ENCODE measurements at regions not wholly inside any gene's neighbourhood (a gene's known extent, or its start where the extent isn't known, plus 50 kb on each side); places are given as distances from the start of the nearest gene placed in this dataset.

DNA sequence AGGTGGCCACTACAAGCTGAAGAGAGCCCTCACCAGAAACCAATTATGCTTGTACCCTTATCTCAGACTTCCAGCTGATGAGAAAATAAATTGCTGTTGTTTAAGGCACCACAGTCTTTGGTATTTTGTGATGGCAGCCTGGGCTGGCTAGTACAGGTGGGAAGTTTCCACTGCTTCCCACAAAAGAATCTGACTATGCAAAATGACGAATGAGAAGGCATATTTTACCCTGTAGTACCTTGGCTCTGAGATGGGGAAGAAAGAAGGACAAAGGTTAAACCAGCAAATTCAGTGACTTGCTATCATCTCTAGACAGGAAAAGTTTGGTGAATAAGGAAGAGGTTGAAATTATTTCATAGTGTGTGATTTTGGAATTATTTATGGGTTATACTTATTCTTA, 112.8 kb upstream of the ELL2 start:
- H3K9me3 ChIP-seq (ENCODE audit: insufficient read depth, low read length) = no peaks in the 10 kb centered on the region
- H3K4me3 ChIP-seq (ENCODE audit: insufficient read length, low read depth) = no peak overlapping the region
- TF ChIP-seq ZNF274 (IDR thresholded peaks at IDR 0.05; ENCODE audit: low read depth, low read length) = no peak
- no peak for TF ChIP-seq SUZ12 (IDR thresholded peaks at IDR 0.05; ENCODE audit: extremely low read depth, insufficient read depth, insufficient read length)
- TF ChIP-seq YY1 (IDR thresholded peaks at IDR 0.05; ENCODE audit: insufficient read depth, insufficient read length) = no peak
- no peaks in the 10 kb centered on the region for H3K27me3 ChIP-seq (ENCODE audit: insufficient read depth, insufficient read length)
- DNase-seq (ENCODE audit: low read depth, low spot score) = no peak
- H3K36me3 ChIP-seq (ENCODE audit: insufficient read depth, insufficient read length, low read length) = no peaks in the 10 kb centered on the region
- H3K4me1 ChIP-seq (ENCODE audit: insufficient read depth, insufficient read length) = no peaks in the 10 kb centered on the region
- H3K9ac ChIP-seq (ENCODE audit: insufficient read length, low read depth) = no peak overlapping the region

DNA sequence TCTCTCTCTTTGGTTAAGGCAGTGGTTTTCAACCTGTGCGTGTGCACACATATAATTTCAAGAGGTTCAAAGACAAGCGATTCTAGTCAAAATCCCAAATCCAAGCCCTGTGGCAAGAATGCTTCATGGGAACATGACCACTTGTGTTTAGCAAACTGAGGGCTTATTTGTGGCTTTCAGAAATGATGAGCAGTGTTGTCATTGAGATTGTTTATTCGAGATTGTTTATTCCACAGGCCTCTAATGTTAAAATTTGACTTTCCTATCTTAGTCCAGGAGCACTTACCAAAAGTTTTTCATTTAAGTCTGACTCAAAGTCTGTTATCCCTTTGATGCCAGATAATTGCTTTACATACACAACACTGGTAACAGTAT, 111.1 kb upstream of the ELL2 start:
- H3K36me3 ChIP-seq (ENCODE audit: insufficient read depth, insufficient read length, low read length) = no peaks in the 10 kb centered on the region
- H3K4me1 ChIP-seq (ENCODE audit: insufficient read depth, insufficient read length) = no peaks in the 10 kb centered on the region
- DNase-seq (ENCODE audit: low read depth, low spot score) = no peak
- H3K4me3 ChIP-seq (ENCODE audit: insufficient read length, low read depth) = no peak overlapping the region
- no peaks in the 10 kb centered on the region for H3K9me3 ChIP-seq (ENCODE audit: insufficient read depth, low read length)
- H3K9ac ChIP-seq (ENCODE audit: insufficient read length, low read depth) = no peak overlapping the region
- H3K27me3 ChIP-seq (ENCODE audit: insufficient read depth, insufficient read length) = no peaks in the 10 kb centered on the region
- TF ChIP-seq SUZ12 (IDR thresholded peaks at IDR 0.05; ENCODE audit: extremely low read depth, insufficient read depth, insufficient read length) = no peak
- no peak for TF ChIP-seq ZNF274 (IDR thresholded peaks at IDR 0.05; ENCODE audit: low read depth, low read length)
- no peak for TF ChIP-seq YY1 (IDR thresholded peaks at IDR 0.05; ENCODE audit: insufficient read depth, insufficient read length)

GRCh38 chr5:96072138-96072790, 110.6 kb upstream of the ELL2 start:
- TF ChIP-seq SUZ12 (IDR thresholded peaks at IDR 0.05; ENCODE audit: extremely low read depth, insufficient read depth, insufficient read length) = no peak
- TF ChIP-seq ZNF274 (IDR thresholded peaks at IDR 0.05; ENCODE audit: low read depth, low read length) = no peak
- TF ChIP-seq YY1 (IDR thresholded peaks at IDR 0.05; ENCODE audit: insufficient read depth, insufficient read length) = no peak
- Histone ChIP-seq H3K9me3 (ENCODE audit: insufficient read depth, low read length) (no peaks in the 10 kb centered on the region), H3K4me1 (ENCODE audit: insufficient read depth, insufficient read length) (no peaks in the 10 kb centered on the region), H3K27me3 (ENCODE audit: insufficient read depth, insufficient read length) (no peaks in the 10 kb centered on the region), H3K9ac (ENCODE audit: insufficient read length, low read depth) (no peak overlapping the region), H3K4me3 (ENCODE audit: insufficient read length, low read depth) (no peak overlapping the region), H3K36me3 (ENCODE audit: insufficient read depth, insufficient read length, low read length) (no peaks in the 10 kb centered on the region)
- DNase-seq (ENCODE audit: low read depth, low spot score) = no peak

GRCh38 chr5:96070622-96071225, 109.1 kb upstream of the ELL2 start:
- no peak for DNase-seq (ENCODE audit: low read depth, low spot score)
- TF ChIP-seq SUZ12 (IDR thresholded peaks at IDR 0.05; ENCODE audit: extremely low read depth, insufficient read depth, insufficient read length) (no peak), ZNF274 (IDR thresholded peaks at IDR 0.05; ENCODE audit: low read depth, low read length) (no peak), YY1 (IDR thresholded peaks at IDR 0.05; ENCODE audit: insufficient read depth, insufficient read length) (no peak)
- H3K4me1 ChIP-seq (ENCODE audit: insufficient read depth, insufficient read length) = no peaks in the 10 kb centered on the region

DNA sequence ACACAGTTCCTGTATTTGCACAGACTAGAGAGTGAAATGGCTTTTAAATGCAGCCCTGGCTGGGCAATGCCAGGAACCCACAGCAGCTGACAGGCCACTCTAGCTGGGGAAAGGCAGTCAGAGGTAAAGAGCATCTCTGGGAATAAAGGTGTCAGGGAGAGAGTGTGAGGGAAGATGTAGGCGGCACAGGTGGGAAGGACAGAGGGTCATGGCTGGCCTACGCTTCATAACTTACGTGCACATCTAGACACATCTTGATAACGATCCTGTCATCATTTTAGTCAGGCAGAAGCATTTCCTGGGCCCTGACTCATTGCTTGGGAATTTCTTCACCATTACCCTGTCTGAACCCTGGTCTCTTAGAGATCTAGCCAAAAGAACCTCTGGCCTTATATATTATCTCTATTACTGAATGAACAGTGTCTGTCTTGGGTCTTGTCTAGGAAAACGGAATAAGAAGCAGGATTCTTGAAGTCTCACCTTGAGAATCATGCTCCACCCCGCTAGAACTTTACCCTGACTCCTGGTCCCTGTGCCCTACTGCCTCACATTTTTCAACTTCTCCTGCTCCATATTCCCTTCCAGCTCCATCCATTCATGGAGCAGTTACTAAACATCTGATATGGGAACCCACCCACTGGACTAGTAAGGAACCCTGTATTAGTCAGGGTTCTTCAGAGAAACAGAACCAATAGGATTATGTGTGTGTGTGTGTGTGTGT, 106.4 kb upstream of the ELL2 start:
- DNase-seq (ENCODE audit: low read depth, low spot score) = no peak
- no peaks in the 10 kb centered on the region for H3K9me3 ChIP-seq (ENCODE audit: insufficient read depth, low read length)

More at GRCh38 chr5:96070622-96071225, 109.1 kb upstream of the ELL2 start:
- Histone ChIP-seq H3K27me3 (ENCODE audit: insufficient read depth, insufficient read length) (no peaks in the 10 kb centered on the region), H3K36me3 (ENCODE audit: insufficient read depth, insufficient read length, low read length) (no peaks in the 10 kb centered on the region), H3K4me3 (ENCODE audit: insufficient read length, low read depth) (no peak overlapping the region), H3K9ac (ENCODE audit: insufficient read length, low read depth) (no peak overlapping the region), H3K9me3 (ENCODE audit: insufficient read depth, low read length) (no peaks in the 10 kb centered on the region)

DNA sequence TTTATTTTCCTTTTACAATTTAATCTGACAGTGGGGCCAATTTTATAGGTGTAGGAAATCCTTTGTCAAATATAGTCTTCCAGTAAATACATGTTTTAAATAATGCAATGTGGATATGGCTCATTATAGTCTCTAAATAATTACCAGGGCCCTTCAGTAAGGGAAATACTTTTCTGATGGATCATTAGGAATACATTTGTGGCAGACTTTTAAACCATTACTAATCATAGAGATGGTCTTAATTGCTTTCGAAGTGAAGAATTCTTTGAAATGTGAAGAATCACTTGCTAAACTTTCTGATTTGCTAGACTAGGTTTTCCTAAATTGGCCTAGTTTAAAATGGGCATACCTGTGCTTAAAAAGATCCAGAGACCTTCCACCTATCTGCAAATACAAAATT, 105.6 kb upstream of the ELL2 start:
- Histone ChIP-seq H3K4me1 (ENCODE audit: insufficient read depth, insufficient read length) (no peaks in the 10 kb centered on the region), H3K36me3 (ENCODE audit: insufficient read depth, insufficient read length, low read length) (no peaks in the 10 kb centered on the region), H3K27me3 (ENCODE audit: insufficient read depth, insufficient read length) (no peaks in the 10 kb centered on the region), H3K9ac (ENCODE audit: insufficient read length, low read depth) (no peak overlapping the region), H3K9me3 (ENCODE audit: insufficient read depth, low read length) (no peaks in the 10 kb centered on the region), H3K4me3 (ENCODE audit: insufficient read length, low read depth) (no peak overlapping the region)
- DNase-seq (ENCODE audit: low read depth, low spot score) = no peak
- no peak for TF ChIP-seq SUZ12 (IDR thresholded peaks at IDR 0.05; ENCODE audit: extremely low read depth, insufficient read depth, insufficient read length)
- TF ChIP-seq YY1 (IDR thresholded peaks at IDR 0.05; ENCODE audit: insufficient read depth, insufficient read length) = no peak
- TF ChIP-seq ZNF274 (IDR thresholded peaks at IDR 0.05; ENCODE audit: low read depth, low read length) = no peak

More for the DNA sequence above, 106.4 kb upstream of the ELL2 start:
- Histone ChIP-seq H3K4me3 (ENCODE audit: insufficient read length, low read depth) (no peak overlapping the region), H3K9ac (ENCODE audit: insufficient read length, low read depth) (no peak overlapping the region), H3K27me3 (ENCODE audit: insufficient read depth, insufficient read length) (no peaks in the 10 kb centered on the region), H3K4me1 (ENCODE audit: insufficient read depth, insufficient read length) (no peaks in the 10 kb centered on the region), H3K36me3 (ENCODE audit: insufficient read depth, insufficient read length, low read length) (no peaks in the 10 kb centered on the region)
- TF ChIP-seq YY1 (IDR thresholded peaks at IDR 0.05; ENCODE audit: insufficient read depth, insufficient read length) = no peak
- no peak for TF ChIP-seq SUZ12 (IDR thresholded peaks at IDR 0.05; ENCODE audit: extremely low read depth, insufficient read depth, insufficient read length)
- TF ChIP-seq ZNF274 (IDR thresholded peaks at IDR 0.05; ENCODE audit: low read depth, low read length) = no peak

- Histone ChIP-seq H3K27me3 (ENCODE audit: insufficient read depth, insufficient read length) (no peaks in the 10 kb centered on the region), H3K9me3 (ENCODE audit: insufficient read depth, low read length) (no peaks in the 10 kb centered on the region), H3K4me1 (ENCODE audit: insufficient read depth, insufficient read length) (no peaks in the 10 kb centered on the region), H3K9ac (ENCODE audit: insufficient read length, low read depth) (no peak overlapping the region), H3K4me3 (ENCODE audit: insufficient read length, low read depth) (no peak overlapping the region), H3K36me3 (ENCODE audit: insufficient read depth, insufficient read length, low read length) (no peaks in the 10 kb centered on the region)
- no peak for DNase-seq (ENCODE audit: low read depth, low spot score)
- TF ChIP-seq YY1 (IDR thresholded peaks at IDR 0.05; ENCODE audit: insufficient read depth, insufficient read length) (no peak), ZNF274 (IDR thresholded peaks at IDR 0.05; ENCODE audit: low read depth, low read length) (no peak), SUZ12 (IDR thresholded peaks at IDR 0.05; ENCODE audit: extremely low read depth, insufficient read depth, insufficient read length) (no peak)
Measured at GRCh38 chr5:96066386-96066719, 104.7 kb upstream of the ELL2 start.
